A549 (cell line): ENCODE measurements at regions not wholly inside any gene's neighbourhood (a gene's known extent, or its start where the extent isn't known, plus 50 kb on each side); places are given as distances from the start of the nearest gene placed in this dataset.

Experiments used
- BHLHE40 ChIP-seq: IDR thresholded peaks from 2 replicates; pipeline ENCODE4 v1.6.1; 2012; ENCODE audit warnings: low read depth, low read length, inconsistent platforms
- CBX8 ChIP-seq: fragments of 200-600 bp; sonication (generic); IDR thresholded peaks from 2 replicates; pipeline ENCODE4 v1.6.1; 2016
- E2F6 ChIP-seq: IDR thresholded peaks from 2 replicates; pipeline ENCODE4 v1.6.1; 2012; ENCODE audit warnings: low read depth, borderline replicate concordance
- HOXB5 ChIP-seq: fragments of 250-450 bp; sonication (Bioruptor Pico); IDR thresholded peaks from 2 replicates; pipeline ENCODE4 v1.5.0; 2020; ENCODE audit warnings: mild to moderate bottlenecking, moderate library complexity
- JUN ChIP-seq, 2 experiments: fragments of >200 bp; sonication (Bioruptor Twin); formaldehyde crosslinking; IDR thresholded peaks; 2 replicates in 1 of 2; 3 replicates in 1 of 2; pipeline ENCODE4 v1.6.1; 2016 to 2017
- NR3C1 ChIP-seq: fragments of >200 bp; sonication (Bioruptor Twin); formaldehyde crosslinking; IDR thresholded peaks from 3 replicates; pipeline ENCODE4 v1.6.1; 2017
- POLR2A ChIP-seq: IDR thresholded peaks from 2 replicates; pipeline ENCODE4 v1.6.1; 2012; ENCODE audit warnings: mild to moderate bottlenecking, low read length
- RFX5 ChIP-seq: fragments of 450-650 bp; IDR thresholded peaks from 2 replicates; pipeline ENCODE4 v1.7.1; 2014; ENCODE audit warnings: antibody characterized with exemption, mild to moderate bottlenecking, moderate library complexity
- RNF2 ChIP-seq: fragments of 200-600 bp; sonication (generic); IDR thresholded peaks from 2 replicates; pipeline ENCODE4 v1.6.1; 2016; ENCODE audit warnings: low read depth, mild to moderate bottlenecking, antibody characterized with exemption, moderate library complexity, borderline replicate concordance
- TF ChIP-seq, protein P1 (sequence below): fragments of >200 bp; sonication (Bioruptor Twin); formaldehyde crosslinking; IDR thresholded peaks from 3 replicates; pipeline ENCODE4 v1.5.1; 2016
- TF ChIP-seq, protein P2 (sequence below): IDR thresholded peaks from 2 replicates; pipeline ENCODE4 v1.6.1; 2012
- TF ChIP-seq, protein P3 (sequence below): IDR thresholded peaks from 2 replicates; pipeline ENCODE4 v1.6.1; 2012

DNA sequence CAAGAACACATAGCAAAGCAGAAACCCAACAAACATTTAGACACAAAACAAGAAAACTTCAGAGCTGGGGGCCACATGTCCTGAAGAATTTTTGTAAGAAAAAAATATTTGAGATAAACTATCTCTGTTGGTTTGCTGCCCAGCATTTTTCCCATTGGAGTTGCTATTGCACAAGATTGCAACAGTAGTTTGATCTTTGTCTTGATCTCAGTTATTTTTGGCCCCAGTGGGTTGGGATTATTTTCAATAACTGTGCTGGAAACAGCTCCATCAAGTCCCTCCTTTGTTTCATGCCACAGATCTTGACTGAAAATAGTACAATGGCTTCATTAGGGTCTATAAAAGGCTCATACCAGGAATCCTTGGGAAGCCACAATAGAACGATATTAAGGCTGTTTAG, 103.8 kb upstream of the RAI2 start:
- TF ChIP-seq CBX8: no peak
- TF ChIP-seq, protein P1, sequence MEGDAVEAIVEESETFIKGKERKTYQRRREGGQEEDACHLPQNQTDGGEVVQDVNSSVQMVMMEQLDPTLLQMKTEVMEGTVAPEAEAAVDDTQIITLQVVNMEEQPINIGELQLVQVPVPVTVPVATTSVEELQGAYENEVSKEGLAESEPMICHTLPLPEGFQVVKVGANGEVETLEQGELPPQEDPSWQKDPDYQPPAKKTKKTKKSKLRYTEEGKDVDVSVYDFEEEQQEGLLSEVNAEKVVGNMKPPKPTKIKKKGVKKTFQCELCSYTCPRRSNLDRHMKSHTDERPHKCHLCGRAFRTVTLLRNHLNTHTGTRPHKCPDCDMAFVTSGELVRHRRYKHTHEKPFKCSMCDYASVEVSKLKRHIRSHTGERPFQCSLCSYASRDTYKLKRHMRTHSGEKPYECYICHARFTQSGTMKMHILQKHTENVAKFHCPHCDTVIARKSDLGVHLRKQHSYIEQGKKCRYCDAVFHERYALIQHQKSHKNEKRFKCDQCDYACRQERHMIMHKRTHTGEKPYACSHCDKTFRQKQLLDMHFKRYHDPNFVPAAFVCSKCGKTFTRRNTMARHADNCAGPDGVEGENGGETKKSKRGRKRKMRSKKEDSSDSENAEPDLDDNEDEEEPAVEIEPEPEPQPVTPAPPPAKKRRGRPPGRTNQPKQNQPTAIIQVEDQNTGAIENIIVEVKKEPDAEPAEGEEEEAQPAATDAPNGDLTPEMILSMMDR: no peak
- TF ChIP-seq E2F6: no peak
- TF ChIP-seq, protein P2, sequence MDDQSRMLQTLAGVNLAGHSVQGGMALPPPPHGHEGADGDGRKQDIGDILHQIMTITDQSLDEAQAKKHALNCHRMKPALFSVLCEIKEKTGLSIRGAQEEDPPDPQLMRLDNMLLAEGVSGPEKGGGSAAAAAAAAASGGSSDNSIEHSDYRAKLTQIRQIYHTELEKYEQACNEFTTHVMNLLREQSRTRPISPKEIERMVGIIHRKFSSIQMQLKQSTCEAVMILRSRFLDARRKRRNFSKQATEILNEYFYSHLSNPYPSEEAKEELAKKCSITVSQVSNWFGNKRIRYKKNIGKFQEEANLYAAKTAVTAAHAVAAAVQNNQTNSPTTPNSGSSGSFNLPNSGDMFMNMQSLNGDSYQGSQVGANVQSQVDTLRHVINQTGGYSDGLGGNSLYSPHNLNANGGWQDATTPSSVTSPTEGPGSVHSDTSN: no peak
- TF ChIP-seq, protein P3, sequence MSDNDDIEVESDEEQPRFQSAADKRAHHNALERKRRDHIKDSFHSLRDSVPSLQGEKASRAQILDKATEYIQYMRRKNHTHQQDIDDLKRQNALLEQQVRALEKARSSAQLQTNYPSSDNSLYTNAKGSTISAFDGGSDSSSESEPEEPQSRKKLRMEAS: no peak
- TF ChIP-seq BHLHE40: no peak
- TF ChIP-seq RNF2: no peak
- no peak for TF ChIP-seq NR3C1
- TF ChIP-seq JUN (IDR thresholded peaks at IDR 0.05): no peak
- no peak for TF ChIP-seq HOXB5
- no peak for TF ChIP-seq POLR2A
- TF ChIP-seq RFX5: no peak
